ENCODE measurements at regions not wholly inside any gene's neighbourhood (a gene's known extent, or its start where the extent isn't known, plus 50 kb on each side); places are given as distances from the start of the nearest gene placed in this dataset.

DNA sequence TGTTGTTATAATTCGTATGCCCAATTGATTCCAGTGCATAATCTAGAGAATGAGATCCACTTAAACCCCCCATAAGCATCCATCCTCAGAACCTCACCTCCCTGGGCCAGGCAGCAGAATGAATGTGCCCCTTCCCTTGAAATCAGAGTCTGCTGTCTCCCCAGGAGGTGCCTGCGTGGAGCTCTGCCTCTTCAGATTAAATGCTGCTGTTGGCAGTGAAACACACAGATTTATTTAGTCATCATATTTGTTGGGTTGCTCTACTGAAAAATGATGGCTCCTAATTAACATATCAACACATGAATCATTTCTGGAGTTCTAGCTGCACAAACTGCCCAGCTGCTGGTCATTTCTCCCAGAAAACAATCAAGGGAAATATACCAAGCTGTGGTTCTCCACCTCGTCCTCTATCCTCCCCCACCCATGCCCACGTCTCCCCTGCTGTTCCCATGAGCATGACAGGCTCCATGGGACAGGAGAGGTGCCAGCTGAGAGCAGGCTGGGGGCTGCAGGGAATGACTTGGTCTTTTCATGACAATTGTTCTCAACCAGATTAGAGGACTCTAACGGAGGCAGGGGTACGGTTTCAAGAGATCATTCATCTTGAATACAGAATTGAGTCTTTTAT lies 633.1 kb downstream of the CDH26 start:
- DNase-seq, result no peak

DNA sequence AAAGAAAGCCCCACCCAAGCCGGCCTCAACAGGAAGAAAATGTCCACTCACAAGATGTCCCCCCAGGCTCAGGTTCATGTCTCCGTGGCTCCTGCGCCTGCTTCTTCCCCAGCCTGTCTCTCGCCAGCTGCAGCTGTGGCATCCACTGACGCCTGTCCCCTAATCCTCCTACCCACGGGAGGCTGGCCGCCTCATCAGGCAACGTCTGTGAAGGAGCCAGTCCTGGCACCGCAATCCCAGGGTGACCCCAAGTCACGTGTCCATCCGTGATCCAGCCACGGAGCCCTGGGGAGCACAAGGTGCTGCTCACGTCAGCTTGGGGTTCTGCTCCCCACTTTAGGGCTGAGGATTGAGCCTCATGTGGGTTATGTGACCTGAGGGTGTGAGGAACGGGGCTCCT lies 640.3 kb downstream of the CDH26 start:
- DNase-seq, result no peak

DNA sequence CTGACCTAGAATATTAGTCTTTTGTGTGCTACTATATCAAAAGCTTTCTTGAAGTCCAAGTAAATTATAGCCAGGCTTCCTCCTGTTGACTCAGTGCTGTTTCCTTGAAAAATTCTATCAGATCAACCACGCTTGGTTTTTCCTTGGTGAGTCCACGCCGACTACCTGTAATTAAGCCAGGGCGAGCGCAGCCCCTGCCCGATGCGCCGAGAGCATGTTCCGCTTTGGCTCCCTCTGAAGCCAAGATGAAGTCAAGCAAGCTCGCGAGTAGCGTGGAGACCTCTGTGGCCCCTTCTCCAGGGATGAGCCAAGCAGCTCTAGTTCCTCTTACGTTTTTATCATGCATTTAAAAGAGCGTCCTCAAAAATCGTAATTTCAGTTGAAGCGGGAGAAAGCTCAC lies 641.2 kb downstream of the CDH26 start:
- no peak for DNase-seq

DNA sequence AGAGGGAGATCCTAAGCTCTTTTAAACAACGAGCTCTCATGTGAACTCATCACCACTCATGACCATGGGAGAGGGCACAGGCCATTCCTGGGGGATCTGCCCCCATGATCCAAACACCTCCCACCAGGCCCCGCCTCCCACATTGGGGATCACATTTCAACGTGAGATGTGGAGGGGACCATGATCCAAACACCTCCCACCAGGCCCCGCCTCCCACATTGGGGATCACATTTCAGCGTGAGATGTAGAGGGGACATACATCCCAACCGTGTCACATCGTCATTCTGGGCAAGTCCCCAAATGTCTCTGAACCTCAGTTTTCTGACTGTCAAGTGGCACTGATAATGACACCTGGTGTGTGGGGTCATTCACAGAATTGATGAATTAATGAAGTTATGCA lies 641.8 kb downstream of the CDH26 start:
- no peak for DNase-seq

DNA sequence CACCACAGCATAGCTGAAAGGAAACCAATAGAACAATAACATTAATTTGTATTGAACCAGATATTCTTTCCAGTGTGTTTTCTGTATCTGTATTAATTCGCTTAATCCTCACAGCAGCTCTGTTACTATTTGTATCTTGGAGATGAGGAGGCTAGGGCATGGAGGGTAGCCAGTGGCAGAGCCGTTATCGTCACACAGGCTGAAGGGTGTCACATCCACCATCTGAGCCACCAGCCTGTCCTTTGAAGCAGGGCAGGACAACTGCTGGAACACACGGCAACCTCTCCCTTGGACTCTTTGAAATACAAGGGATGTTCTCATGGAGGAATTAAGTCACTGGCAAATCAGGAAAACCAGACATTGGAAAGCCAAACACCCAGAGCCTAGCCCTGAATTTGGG lies 628.0 kb upstream of the CDH4 start:
- no peak for DNase-seq

DNA sequence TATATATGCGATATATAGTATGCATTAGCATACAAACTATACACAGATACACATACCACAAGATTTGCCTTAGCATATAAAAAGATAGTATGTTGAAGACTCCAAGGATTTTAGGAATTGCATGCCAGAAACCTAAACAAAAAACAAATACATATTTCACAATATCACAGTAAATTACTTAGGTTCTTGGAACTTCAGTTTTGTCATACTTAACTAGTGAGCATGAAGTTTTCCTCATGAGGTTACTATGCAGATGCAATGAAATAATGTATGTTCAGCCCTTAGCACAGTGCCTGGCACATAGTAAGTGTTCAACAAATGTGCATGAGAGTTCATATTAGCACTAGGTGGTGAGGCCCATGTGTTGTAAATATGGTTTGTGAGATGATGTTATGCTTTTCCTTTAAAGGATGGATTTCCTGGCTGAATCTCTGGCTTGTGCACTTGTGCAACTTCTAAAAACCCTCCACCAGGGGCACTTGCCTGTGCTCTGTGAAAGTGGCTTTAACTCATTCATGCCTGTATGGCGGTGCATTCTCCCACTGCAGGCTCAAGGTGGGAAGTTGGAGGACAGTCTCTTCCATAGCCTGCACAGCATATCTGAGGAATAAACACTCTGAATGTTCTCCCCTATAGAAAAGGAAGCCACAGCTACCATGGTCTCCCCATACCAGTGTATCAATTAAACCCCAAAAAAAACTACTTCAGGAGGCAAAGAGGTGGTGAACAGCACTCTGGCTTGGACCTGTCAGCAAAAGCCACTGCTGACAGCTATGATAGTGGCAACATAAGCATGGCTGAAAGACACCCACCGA lies 624.1 kb upstream of the CDH4 start:
- no peak for DNase-seq

DNA sequence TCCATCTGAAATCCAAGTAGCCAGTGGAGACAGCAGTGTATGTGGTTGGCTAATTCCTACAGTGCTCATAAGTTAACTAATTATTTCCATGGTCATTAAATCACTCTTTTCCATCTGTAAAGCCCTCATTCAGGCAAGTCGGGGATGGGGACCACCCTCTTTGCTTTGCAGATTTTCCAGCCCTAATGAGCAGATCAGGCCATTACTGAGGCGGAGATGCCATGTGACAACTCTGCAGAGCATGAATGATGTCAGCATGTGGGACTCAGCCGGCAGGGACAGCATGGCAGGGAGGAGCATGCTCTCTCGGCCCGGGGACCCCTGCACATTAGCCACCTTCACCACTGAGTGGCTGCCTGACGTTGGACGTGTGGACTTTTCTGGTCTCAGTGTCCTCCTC lies 623.3 kb upstream of the CDH4 start:
- no peak for DNase-seq

DNA sequence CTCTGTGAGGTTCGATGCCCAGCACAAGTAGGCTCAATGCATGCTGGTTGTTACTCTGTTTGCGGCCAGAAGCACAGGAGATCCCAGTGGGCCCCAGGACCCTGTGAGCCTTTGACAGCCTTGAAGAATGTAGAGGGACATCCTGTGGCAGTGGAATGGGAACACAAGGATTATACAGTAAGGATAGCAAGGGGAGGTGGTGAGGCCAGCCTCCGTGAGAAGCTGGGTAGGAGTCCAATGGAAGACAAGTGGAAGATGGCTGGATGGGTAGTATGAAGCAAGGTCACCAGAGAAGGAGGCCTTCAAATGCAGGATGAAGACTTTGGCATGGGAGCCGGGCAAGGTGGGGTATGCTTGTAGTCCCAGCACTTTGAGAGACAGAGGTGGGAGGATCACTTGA lies 622.9 kb upstream of the CDH4 start:
- DNase-seq, result no peak

DNA sequence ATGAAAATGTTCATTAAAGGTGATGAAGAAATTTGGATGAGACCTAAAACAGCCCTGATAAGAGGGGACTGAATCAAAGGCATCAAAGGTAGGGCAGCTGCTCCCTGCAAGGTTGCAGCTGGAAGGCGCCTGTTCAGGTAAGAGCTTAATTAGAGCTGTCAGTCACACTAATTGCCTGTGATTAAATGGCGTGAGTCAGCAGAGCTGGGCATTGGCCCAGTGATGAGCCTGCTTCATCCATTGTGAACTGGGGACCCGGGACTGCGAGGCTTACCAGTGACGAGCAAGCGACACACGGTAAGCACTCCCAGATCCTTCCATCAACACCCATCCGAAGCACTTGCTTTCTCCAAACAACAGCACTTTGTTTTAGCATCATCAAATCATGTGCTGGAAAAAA lies 621.5 kb upstream of the CDH4 start:
- no peak for DNase-seq

DNA sequence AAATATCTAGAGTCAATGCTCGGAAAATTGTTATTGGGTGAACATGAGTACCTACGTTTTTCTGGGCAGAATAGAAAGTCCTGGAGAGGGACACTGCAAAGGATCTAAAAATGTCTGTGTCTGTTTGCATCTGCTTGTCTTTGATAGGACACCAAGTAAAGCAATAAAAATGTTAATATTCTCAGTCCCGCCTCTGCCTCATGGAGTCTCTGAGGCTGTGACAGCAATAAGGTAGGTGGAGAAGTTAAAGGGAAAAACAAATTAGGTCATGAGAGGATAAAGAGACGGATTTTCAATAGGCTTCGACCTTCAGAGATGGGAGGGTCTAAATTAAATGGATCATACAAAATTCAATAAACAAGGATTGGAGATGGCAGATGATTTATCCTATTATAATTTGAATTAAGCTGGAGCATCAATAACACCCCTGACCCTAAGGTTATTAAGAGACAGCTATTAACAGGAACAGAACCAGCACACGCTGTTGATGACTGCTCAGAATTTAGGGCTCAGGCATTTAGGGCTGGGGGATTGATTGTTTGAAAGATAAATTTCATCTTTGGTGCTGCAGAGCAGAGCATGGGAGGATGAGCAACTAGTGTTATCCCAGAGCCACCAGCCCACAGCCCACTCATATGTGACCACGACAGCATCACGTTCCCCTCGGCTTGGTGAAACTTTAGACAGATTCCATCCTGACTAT lies 620.3 kb upstream of the CDH4 start:
- no peak for DNase-seq

DNA sequence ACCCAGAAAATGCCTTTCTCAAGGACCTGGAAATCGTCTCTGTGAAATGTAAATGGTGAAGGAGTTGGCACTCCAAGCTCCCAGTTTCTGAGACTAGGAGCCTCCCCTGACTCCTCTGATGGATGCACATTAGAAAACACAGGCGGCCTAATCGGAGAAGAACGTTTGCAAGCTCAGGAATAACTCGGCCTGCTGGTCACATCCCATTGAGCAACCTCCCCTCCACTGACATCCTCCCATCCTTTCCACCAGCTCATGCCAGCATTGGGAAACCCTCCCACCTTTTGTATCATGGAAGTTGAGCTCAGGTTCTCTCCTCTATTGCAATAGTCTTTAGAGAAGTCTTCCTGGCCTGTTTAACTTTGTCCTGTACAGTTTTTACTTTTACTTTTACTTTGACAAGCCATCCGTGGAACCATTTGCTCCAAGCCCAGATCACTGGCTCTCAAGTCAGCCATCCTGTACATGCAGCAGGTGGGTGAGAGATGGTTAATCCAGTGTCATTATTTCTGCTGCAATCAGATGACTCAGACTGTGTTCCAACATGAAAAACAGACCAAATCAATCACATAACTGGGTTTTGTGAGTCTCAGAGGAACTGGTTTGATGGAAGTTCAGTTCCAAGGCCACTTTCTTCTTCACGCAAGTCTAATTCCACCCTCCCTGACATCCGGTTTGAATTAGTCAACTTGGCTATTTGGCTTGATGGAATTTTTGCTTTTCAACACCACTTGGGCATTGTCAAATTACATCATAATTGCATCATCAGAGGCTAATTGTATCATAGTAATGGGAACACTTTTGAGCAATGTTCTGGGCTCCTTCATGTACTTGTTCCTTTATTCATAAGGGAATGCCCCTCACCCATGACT lies 619.4 kb upstream of the CDH4 start:
- no peak for DNase-seq

DNA sequence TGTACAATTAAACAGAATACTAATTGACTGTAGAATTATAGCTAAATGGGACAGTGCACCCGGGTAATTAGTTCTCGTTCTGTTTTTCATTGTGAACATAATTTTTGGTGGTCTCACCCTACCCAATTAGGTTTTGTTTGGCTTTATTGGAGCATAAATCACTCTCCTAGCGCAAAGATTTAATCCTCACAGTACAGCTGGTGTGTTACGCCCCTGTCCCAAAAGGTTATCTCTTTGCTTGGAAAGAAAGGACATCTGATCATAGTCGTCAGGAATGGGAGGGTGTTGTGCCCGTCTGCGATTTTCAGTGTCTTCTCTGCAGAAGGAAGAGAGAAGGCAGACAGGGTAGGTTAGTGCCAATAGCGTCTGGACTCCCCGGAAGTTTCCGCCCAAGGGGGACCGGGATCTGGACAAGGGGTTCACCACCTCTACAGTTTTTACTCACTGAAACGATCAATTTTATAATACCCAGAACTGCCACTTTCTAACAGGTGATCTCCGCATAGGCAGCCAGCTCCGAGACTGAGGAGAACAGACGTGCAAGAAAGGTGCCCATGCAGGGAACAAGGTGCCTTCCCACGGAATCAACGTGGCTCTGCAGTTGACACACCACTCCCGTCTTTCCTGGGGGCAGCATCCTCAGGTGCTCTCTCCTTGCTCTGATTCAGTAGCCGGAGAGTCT lies 617.4 kb upstream of the CDH4 start:
- no peak for DNase-seq

DNA sequence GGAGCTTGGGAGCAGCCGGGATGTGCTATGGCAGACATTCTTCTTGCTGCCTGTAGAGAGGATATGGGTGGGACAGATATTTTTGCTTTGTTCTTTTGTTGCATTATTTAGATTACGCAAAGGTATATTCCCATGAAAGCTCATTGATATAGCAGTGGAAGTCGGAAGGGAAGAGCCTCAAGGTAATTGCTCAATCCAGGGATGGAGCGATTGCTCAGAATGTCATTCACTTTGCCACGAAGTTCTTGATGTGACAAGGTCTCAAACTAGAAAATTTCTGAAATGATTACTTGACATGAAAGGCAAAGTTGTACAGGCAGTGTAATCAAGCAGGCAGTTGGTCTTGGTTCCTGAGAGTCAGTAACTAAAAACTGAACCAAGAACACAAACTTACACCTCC lies 615.6 kb upstream of the CDH4 start:
- no peak for DNase-seq

DNA sequence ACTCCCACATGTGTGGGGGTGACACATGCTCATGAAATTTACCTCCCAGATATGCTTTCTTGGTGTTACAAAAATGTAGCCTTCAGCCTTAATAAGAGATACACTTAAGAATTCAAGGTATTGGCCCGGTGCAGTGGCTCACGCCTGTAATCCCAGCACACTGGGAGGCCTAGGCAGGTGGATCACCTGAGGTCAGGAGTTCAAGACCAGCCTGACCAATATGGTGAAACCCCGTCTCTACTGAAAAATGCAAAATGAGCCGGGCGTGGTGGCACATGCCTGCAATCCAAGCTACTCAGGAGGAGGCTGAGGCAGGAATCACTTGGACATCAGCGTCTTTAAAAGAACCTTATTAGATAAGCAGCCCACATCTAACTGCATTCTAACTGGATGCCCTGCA lies 614.3 kb upstream of the CDH4 start:
- no peak for DNase-seq

DNA sequence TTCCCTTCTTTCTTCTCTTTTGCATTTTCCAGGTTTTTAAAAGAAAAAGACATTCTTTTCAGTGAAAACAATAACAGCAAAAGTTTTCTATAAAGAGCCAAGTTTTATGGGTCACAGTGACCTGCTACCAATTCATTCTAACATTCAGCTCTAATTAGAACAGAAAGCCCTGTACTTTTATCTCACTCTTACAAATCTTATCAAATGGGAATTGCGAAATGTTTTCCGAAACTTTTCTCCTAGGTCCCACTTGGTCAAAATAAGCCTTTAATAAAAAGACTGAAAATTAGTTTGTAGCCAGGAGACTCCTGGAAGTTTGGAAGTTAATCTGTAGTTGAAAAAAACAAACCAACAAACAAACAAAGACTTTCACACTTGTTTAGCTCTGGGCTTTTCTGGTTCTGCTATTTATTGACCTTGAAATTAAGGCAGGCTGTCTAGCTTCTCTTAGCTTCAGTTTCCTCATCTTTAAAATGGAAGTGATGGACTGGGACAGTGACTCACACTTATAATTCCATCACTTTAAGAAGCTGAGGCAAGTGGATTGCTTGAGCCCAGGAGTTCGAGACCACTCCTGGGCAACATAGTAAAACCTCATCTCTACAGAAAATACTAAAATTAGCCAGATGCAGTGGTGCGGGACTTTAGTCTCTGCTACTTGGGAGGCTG lies 613.5 kb upstream of the CDH4 start:
- no peak for DNase-seq

DNA sequence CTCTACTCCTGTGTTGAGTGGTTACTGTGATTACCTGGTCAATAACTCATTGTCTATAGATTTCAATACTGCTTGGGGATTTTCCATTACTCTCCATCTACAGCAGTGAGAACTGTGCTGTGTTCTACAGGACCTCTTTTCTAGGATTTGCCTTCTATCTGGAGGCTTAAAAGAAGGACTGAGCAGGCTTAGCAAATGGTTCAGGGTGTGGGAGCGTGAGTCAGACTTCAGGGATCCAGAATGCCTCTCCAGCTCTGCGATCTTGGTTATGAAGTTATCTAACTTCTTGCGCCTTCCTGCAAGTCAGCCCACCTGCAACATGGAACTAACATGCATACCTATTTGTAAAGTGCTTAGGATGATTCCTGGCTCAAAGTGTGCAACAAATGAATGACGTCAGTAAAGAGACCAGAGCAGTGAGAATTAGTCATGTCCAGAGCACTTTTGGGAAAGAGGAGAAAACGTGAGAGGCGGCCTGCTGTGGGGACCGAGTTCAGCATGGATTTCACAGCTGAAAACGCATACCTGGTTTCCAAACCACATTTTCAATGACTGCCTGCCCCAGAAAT lies 610.1 kb upstream of the CDH4 start:
- DNase-seq, result no peak

DNA sequence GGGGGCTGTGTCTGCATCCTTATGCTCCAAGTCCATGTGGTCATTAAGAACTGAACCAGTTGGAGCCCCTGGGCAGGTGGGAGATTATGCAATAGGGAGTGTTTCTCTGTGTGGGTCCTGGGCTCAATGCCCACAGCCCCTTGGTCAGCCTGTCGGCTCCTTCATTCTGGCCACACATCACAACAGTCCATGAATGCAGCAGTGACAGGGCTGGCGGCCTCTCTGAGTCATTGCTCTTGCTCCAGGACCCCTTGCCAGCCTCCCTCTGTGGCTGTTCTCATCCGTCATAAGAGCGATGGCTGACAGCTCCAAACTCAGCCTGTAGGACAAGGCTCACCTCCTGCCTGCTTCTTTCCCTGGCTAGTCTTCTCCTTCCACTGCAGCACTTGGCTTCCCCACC lies 609.5 kb upstream of the CDH4 start:
- no peak for DNase-seq

DNA sequence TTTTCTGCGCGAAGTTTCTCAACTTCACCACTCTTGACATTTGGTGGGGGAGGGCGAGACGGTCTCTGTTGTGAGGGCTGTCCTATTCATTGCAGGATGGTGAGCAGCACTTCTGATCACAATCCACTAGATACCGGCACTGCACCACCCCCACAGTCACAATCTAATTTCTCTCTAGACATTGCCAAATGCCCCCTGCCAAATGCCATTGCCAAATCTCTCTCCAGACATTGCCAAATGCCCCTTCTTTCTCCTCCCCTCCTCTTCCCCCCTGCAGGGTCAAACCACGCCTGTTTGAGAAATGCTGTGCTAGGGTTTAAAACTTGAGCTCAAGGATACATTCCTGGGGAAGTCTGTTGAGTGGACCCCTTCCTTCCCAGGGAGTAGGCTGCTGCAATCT lies 603.5 kb upstream of the CDH4 start:
- DNase-seq, result no peak

DNA sequence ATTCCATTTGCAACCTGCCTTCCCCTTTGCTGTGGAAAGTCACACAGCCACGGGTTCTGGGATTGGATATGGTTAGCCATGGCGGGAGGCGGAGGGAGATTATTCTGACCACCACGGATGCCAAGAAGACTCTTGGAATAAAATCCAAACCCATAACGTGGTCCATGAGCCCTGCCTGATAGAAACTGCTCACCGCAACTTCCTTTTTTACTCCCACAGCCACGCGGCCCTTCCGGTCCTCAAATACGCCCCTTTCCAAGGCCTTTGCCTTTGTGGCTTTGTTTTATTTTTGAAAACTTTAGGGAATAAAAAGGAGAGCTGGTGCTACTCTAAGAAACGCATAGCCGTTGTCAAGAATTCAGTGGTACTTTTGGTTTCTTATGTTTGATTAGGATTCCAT lies 602.5 kb upstream of the CDH4 start:
- no peak for DNase-seq

DNA sequence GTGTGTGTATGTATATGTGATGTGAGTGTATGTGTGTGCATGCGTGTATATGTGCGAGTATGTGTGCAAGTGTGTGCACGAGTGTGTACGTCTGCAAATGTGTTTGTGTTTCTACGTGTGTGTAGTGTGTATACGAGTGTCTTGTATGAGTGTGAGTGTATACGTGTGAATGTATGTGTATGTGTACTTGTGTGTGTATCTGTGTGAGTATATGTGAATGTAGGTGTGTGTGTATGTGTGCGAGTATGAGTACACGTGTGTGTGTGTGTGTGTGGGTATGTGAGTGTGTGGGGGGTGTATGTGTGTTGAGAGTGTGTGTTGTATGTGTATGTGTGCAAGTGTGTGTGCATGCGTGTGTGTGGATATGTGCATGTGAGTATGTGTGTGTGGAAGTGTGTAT lies 602.0 kb upstream of the CDH4 start:
- DNase-seq, result no peak

DNA sequence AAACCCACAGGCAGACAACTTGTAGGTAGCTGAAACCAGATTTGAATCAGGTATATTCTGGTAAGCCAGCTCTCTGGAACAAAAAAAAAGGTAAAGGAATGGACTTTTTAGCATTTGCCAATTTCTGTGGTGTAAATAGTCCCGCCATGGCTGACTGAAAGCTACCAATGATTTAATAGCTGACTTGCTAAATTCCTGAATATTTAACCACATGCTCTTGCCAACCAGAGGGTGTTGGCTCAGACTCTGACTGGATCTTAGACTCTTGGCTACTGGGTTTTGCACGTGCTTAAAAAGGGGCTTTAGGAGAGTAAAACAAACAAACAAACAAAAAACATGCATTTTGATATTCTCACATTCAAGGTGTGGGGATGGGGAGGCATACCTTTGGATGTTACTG lies 600.0 kb upstream of the CDH4 start:
- DNase-seq, result no peak

DNA sequence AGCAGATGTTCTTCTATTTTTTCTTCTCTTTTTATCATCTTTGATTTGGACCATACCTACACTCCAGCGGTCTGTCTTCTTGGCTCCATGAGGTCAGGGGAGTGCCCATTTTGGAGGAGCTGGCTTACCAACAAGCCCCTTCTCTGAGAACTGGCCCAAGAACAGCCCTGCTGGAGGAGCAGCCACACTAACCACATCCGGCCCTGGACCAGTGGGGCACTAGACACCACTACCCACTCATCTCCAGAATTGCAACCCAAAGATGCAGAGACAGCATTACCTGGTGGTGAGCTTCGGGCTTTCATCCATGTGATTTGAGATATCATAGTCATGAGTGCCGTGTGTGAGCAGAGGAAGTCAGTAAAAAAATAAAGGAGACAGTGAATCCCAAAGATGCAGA lies 599.4 kb upstream of the CDH4 start:
- DNase-seq, result no peak
